WERI-Rb-1 (cell line): ENCODE measurements at regions not wholly inside any gene's neighbourhood (a gene's known extent, or its start where the extent isn't known, plus 50 kb on each side); places are given as distances from the start of the nearest gene placed in this dataset.

Experiments used
- DNase-seq: peaks from one replicate; pipeline ENCODE4 v3.0.0-alpha.2; 2020
- H3K27ac ChIP-seq: fragments of 250-450 bp; sonication (Bioruptor Pico); 2 replicates; pipeline ENCODE4 v1.5.1; 2020; ENCODE audit warnings: mild to moderate bottlenecking, moderate library complexity
- H3K27me3 ChIP-seq: fragments of 250-450 bp; sonication (Bioruptor Pico); 2 replicates; pipeline ENCODE4 v1.5.1; 2021; ENCODE audit warnings: mild to moderate bottlenecking, low read depth, moderate library complexity; ENCODE audit not compliant: insufficient read depth, severe bottlenecking
- H3K36me3 ChIP-seq: fragments of 250-450 bp; sonication (Bioruptor Pico); 2 replicates; pipeline ENCODE4 v1.5.1; 2020; ENCODE audit warnings: mild to moderate bottlenecking, moderate library complexity
- H3K4me3 ChIP-seq: 2 replicates; pipeline ENCODE4 v1.5.1; 2011; ENCODE audit warnings: low read depth, mild to moderate bottlenecking, control low read depth, low read length
- H3K9me3 ChIP-seq: fragments of 250-450 bp; sonication (Bioruptor Pico); 2 replicates; pipeline ENCODE4 v1.5.1; 2021; ENCODE audit warnings: mild to moderate bottlenecking, moderate library complexity; ENCODE audit not compliant: severe bottlenecking
- TF ChIP-seq, protein P1 (sequence below): IDR thresholded peaks from 2 replicates; pipeline ENCODE4 v1.5.1; 2011; ENCODE audit warnings: low read depth, mild to moderate bottlenecking, control low read depth, inconsistent platforms, low read length

- Histone ChIP-seq H3K27me3 (no peaks in the 10 kb centered on the region), H3K9me3 (no peaks in the 10 kb centered on the region), H3K27ac (no peak overlapping the region), H3K4me3 (no peak overlapping the region), H3K36me3 (no peaks in the 10 kb centered on the region)
- no peak for DNase-seq
- TF ChIP-seq, protein P1, sequence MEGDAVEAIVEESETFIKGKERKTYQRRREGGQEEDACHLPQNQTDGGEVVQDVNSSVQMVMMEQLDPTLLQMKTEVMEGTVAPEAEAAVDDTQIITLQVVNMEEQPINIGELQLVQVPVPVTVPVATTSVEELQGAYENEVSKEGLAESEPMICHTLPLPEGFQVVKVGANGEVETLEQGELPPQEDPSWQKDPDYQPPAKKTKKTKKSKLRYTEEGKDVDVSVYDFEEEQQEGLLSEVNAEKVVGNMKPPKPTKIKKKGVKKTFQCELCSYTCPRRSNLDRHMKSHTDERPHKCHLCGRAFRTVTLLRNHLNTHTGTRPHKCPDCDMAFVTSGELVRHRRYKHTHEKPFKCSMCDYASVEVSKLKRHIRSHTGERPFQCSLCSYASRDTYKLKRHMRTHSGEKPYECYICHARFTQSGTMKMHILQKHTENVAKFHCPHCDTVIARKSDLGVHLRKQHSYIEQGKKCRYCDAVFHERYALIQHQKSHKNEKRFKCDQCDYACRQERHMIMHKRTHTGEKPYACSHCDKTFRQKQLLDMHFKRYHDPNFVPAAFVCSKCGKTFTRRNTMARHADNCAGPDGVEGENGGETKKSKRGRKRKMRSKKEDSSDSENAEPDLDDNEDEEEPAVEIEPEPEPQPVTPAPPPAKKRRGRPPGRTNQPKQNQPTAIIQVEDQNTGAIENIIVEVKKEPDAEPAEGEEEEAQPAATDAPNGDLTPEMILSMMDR, result no peak
Observed at GRCh38 chr4:170872794-170873193, 783.0 kb upstream of the AADAT start.

- no peak overlapping the region for H3K27ac ChIP-seq
- H3K9me3 ChIP-seq, result no peaks in the 10 kb centered on the region
- H3K36me3 ChIP-seq, result no peaks in the 10 kb centered on the region
- TF ChIP-seq, protein P1, result no peak
- H3K4me3 ChIP-seq, result no peak overlapping the region
- no peak for DNase-seq
- no peaks in the 10 kb centered on the region for H3K27me3 ChIP-seq
Observed at GRCh38 chr4:170868170-170868569, 778.4 kb upstream of the AADAT start.

DNA sequence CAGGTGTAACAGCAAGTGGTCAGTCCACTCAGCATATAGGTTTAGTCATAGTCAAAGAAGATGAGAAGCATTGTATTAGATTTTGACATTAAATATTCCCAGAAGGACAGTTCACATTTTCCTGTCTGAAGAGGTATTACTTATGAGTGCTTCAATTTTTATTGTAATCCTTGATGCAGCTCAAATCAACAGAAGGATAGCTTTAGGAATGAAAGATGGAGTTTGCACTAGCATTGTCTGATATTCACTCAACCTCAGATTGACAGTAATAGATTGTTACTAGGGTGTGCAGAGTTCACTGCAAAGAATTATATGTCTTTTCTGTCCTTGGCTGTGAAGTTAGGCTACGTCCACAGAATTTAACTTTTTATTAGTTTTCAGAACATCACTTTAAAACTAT, 764.3 kb upstream of the AADAT start:
- no peaks in the 10 kb centered on the region for H3K27me3 ChIP-seq
- H3K27ac ChIP-seq, result no peak overlapping the region
- H3K4me3 ChIP-seq, result no peak overlapping the region
- no peak for DNase-seq
- no peaks in the 10 kb centered on the region for H3K9me3 ChIP-seq
- TF ChIP-seq, protein P1, result no peak
- no peaks in the 10 kb centered on the region for H3K36me3 ChIP-seq

GRCh38 chr4:170853422-170854021, 763.8 kb upstream of the AADAT start:
- Histone ChIP-seq H3K36me3 (no peaks in the 10 kb centered on the region), H3K27ac (no peak overlapping the region), H3K4me3 (no peak overlapping the region), H3K27me3 (no peaks in the 10 kb centered on the region), H3K9me3 (no peaks in the 10 kb centered on the region)
- DNase-seq, result peak; percentile 73
- TF ChIP-seq, protein P1, result peak; percentile 84

DNA sequence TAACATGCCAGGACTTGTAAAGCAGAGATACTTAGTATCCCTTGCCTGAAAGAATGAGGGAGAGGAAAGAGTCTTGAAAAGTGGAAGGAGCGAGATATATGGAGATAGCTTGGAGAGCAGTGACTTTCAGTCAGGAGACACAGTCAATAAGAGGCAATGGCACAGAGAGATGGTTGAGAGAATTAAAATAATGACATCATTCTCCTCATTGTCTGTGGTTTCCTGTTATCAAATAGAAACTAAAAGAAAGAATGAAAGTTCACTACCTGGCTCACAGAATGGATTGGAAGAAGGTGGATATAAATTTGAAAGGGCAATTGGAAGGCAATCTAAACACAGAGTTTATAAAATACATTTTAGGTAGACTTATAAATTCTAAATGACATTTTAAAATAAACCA, 760.2 kb upstream of the AADAT start:
- H3K9me3 ChIP-seq, result no peaks in the 10 kb centered on the region
- no peak for DNase-seq

More for the DNA sequence above, 760.2 kb upstream of the AADAT start:
- TF ChIP-seq, protein P1, result no peak
- Histone ChIP-seq H3K36me3 (no peaks in the 10 kb centered on the region), H3K27me3 (no peaks in the 10 kb centered on the region), H3K27ac (no peak overlapping the region), H3K4me3 (no peak overlapping the region)
